Hepatocyte (in vitro differentiated cells): ENCODE measurements at regions not wholly inside any gene's neighbourhood (a gene's known extent, or its start where the extent isn't known, plus 50 kb on each side); places are given as distances from the start of the nearest gene placed in this dataset.

Experiments
- DNase-seq: peaks from one replicate; pipeline ENCODE4 v3.0.0-alpha.2; 2016; ENCODE audit warnings: low spot score
- H2AFZ ChIP-seq: fragments of 200-600 bp; sonication (generic); 2 replicates; pipeline ENCODE4 v1.6.0; 2016; ENCODE audit warnings: antibody characterized with exemption, mild to moderate bottlenecking
- H3K27ac ChIP-seq: fragments of 200-600 bp; sonication (generic); 2 replicates; pipeline ENCODE4 v1.5.1; 2016; ENCODE audit warnings: mild to moderate bottlenecking
- H3K27me3 ChIP-seq: fragments of 200-600 bp; sonication (generic); 2 replicates; pipeline ENCODE4 v1.6.1; 2016
- H3K36me3 ChIP-seq: fragments of 200-600 bp; sonication (generic); replicated peaks from 2 replicates; pipeline ENCODE4 v1.5.1; 2016; ENCODE audit warnings: low read depth; ENCODE audit not compliant: insufficient read depth
- H3K4me1 ChIP-seq: fragments of 200-600 bp; sonication (generic); 2 replicates; pipeline ENCODE4 v1.5.1; 2016; ENCODE audit warnings: mild to moderate bottlenecking, moderate library complexity; ENCODE audit not compliant: insufficient read depth
- H3K4me2 ChIP-seq: fragments of 200-600 bp; sonication (generic); 2 replicates; pipeline ENCODE4 v1.6.0; 2016
- H3K4me3 ChIP-seq: fragments of 200-600 bp; sonication (generic); 2 replicates; pipeline ENCODE4 v1.5.1; 2016; ENCODE audit warnings: mild to moderate bottlenecking
- H3K79me2 ChIP-seq: fragments of 200-600 bp; sonication (generic); 2 replicates; pipeline ENCODE4 v1.6.0; 2017; ENCODE audit warnings: mild to moderate bottlenecking
- H3K9me2 ChIP-seq: fragments of 200-600 bp; sonication (generic); replicated peaks from 2 replicates; pipeline ENCODE4 v1.6.0; 2017; ENCODE audit warnings: mild to moderate bottlenecking; ENCODE audit not compliant: insufficient read depth
- H3K9me3 ChIP-seq: fragments of 200-600 bp; sonication (generic); 2 replicates; pipeline ENCODE4 v1.5.1; 2016; ENCODE audit warnings: low read depth, mild to moderate bottlenecking
- H4K20me1 ChIP-seq: fragments of 200-600 bp; sonication (generic); 2 replicates; pipeline ENCODE4 v1.6.0; 2016; ENCODE audit warnings: mild to moderate bottlenecking; ENCODE audit not compliant: insufficient read depth, poor library complexity, severe bottlenecking
- CTCF ChIP-seq: fragments of 200-600 bp; sonication (generic); IDR thresholded peaks from 2 replicates; pipeline ENCODE4 v1.5.1; 2016; ENCODE audit warnings: antibody characterized with exemption, mild to moderate bottlenecking; ENCODE audit not compliant: poor library complexity
- EZH2 ChIP-seq: fragments of 200-600 bp; sonication (generic); IDR thresholded peaks from 2 replicates; pipeline ENCODE4 v1.6.1; 2016; ENCODE audit warnings: antibody characterized with exemption, mild to moderate bottlenecking, borderline replicate concordance
- EZH2phosphoT487 ChIP-seq: fragments of 200-600 bp; sonication (generic); IDR thresholded peaks from one replicate; pipeline ENCODE4 v1.6.1; 2018; ENCODE audit warnings: antibody characterized with exemption, mild to moderate bottlenecking, low read depth, moderate library complexity; ENCODE audit not compliant: unreplicated experiment, severe bottlenecking
- WGBS: methylation state at CpG from one replicate; pipeline ENCODE4 v1.1.6; 2016; ENCODE audit warnings: low lambda C conversion rate; ENCODE audit errors: missing lambda C conversion rate; 5-methylcytosine and 5-hydroxymethylcytosine counted together

GRCh38 chr5:4065472-4066320, 470.1 kb downstream of the IRX1 start:
- peak; percentile 21 for DNase-seq
- no peak overlapping the region for H3K4me3 ChIP-seq
- no peaks in the 10 kb centered on the region for H3K36me3 ChIP-seq
- H3K9me2 ChIP-seq = no peaks in the 10 kb centered on the region
- no peak overlapping the region for H3K4me2 ChIP-seq
- no peaks in the 10 kb centered on the region for H3K4me1 ChIP-seq
- no peaks in the 10 kb centered on the region for H3K79me2 ChIP-seq
- no peaks in the 10 kb centered on the region for H3K27me3 ChIP-seq
- H3K27ac ChIP-seq = no peak overlapping the region
- TF ChIP-seq EZH2phosphoT487 (no peak), EZH2 (no peak), CTCF (peak; percentile 6)
- H3K9me3 ChIP-seq = no peaks in the 10 kb centered on the region
- 45% methylated on average over 11 of the region's 11 CpGs for WGBS
- H2AFZ ChIP-seq = no peak overlapping the region
- H4K20me1 ChIP-seq = no peaks in the 10 kb centered on the region

- no peak overlapping the region for H3K4me2 ChIP-seq
- WGBS = 77% methylated on average over 6 of the region's 6 CpGs
- H3K9me2 ChIP-seq = no peaks in the 10 kb centered on the region
- no peaks in the 10 kb centered on the region for H3K27me3 ChIP-seq
- H3K79me2 ChIP-seq = no peaks in the 10 kb centered on the region
- TF ChIP-seq CTCF = no peak
- no peak for TF ChIP-seq EZH2phosphoT487
- no peak for TF ChIP-seq EZH2
- H3K4me3 ChIP-seq = no peak overlapping the region
- no peak overlapping the region for H3K27ac ChIP-seq
- no peaks in the 10 kb centered on the region for H3K36me3 ChIP-seq
- H3K9me3 ChIP-seq = no peaks in the 10 kb centered on the region
- no peak overlapping the region for H2AFZ ChIP-seq
- H4K20me1 ChIP-seq = no peaks in the 10 kb centered on the region
- H3K4me1 ChIP-seq = no peaks in the 10 kb centered on the region
- DNase-seq = no peak
Measured at GRCh38 chr5:4068171-4068570, 472.5 kb downstream of the IRX1 start.

GRCh38 chr5:4078544-4078943, 482.9 kb downstream of the IRX1 start:
- TF ChIP-seq EZH2 = no peak
- TF ChIP-seq CTCF = no peak
- no peak for TF ChIP-seq EZH2phosphoT487
- no peak overlapping the region for H2AFZ ChIP-seq
- no peak overlapping the region for H3K4me2 ChIP-seq
- H3K9me3 ChIP-seq = no peaks in the 10 kb centered on the region
- no peaks in the 10 kb centered on the region for H3K4me1 ChIP-seq
- H3K27me3 ChIP-seq = no peaks in the 10 kb centered on the region
- no peaks in the 10 kb centered on the region for H3K9me2 ChIP-seq
- H3K79me2 ChIP-seq = no peaks in the 10 kb centered on the region
- H3K36me3 ChIP-seq = no peaks in the 10 kb centered on the region
- no peaks in the 10 kb centered on the region for H4K20me1 ChIP-seq
- no peak overlapping the region for H3K27ac ChIP-seq
- 80% methylated on average over 5 of the region's 5 CpGs for WGBS
- H3K4me3 ChIP-seq = no peak overlapping the region
- DNase-seq = no peak

- no peaks in the 10 kb centered on the region for H4K20me1 ChIP-seq
- no peak overlapping the region for H3K4me3 ChIP-seq
- no peaks in the 10 kb centered on the region for H3K27me3 ChIP-seq
- H3K27ac ChIP-seq = no peak overlapping the region
- H3K36me3 ChIP-seq = no peaks in the 10 kb centered on the region
- TF ChIP-seq EZH2 = no peak
- no peak for TF ChIP-seq CTCF
- TF ChIP-seq EZH2phosphoT487 = no peak
- no peak overlapping the region for H2AFZ ChIP-seq
- no peaks in the 10 kb centered on the region for H3K9me2 ChIP-seq
- H3K79me2 ChIP-seq = no peaks in the 10 kb centered on the region
- no peaks in the 10 kb centered on the region for H3K9me3 ChIP-seq
- peak; percentile 26 for DNase-seq
- 9% methylated on average over 1 of the region's 1 CpG for WGBS
- H3K4me1 ChIP-seq = no peaks in the 10 kb centered on the region
- H3K4me2 ChIP-seq = no peak overlapping the region
Measured at GRCh38 chr5:4079831-4080230, 484.2 kb downstream of the IRX1 start.
